Spleen (tissue), 7 donors: ENCODE measurements at regions not wholly inside any gene's neighbourhood (a gene's known extent, or its start where the extent isn't known, plus 50 kb on each side); places are given as distances from the start of the nearest gene placed in this dataset.

Experiments
- CTCF ChIP-seq, 11 experiments: fragments of 200-600 bp in 7 of 11; fragments of 450-650 bp in 4 of 11; sonication (generic) in 4 of 11; IDR thresholded peaks in 8 of 11; conservative IDR thresholded peaks in 3 of 11; 1 replicate in 7 of 11; 2 replicates in 4 of 11; pipeline versions ENCODE4 v1.4.0 to v1.8.0; 2016 to 2021; ENCODE audit warnings: antibody characterized with exemption in 11 of 11, inconsistent platforms in 4 of 11, mild to moderate bottlenecking in 1 of 11
- POLR2A ChIP-seq, 3 donors: fragments of 450-650 bp; IDR thresholded peaks; one replicate each; pipeline ENCODE4 v1.5.1; 2017; ENCODE audit warnings: antibody characterized with exemption in 3 of 3, mild to moderate bottlenecking in 1 of 3
- donor health status: DM: no; HTN: no; CAD: no; lungs with moderate emphysema.
- donor health status: DM: no; HTN: no; CAD: no.
- donor health status: DM: no; HTN: no; CAD: no.

- TF ChIP-seq CTCF (IDR thresholded peaks at IDR 0.05 in 8 of 11, conservative IDR thresholded peaks at IDR 0.05 in 3 of 11) (no peak), POLR2A (IDR thresholded peaks at IDR 0.05) (no peak)
Measured at GRCh38 chr18:25553631-25554263, 201.8 kb upstream of the ZNF521 start.
